ENCODE measurements at regions not wholly inside any gene's neighbourhood (a gene's known extent, or its start where the extent isn't known, plus 50 kb on each side); places are given as distances from the start of the nearest gene placed in this dataset.

- 45 to 72% methylated on average over 1 of the region's 1 CpG for WGBS, 2 donors
- Histone ChIP-seq H3K4me1 (ENCODE audit: control insufficient read depth in 5 of 5, insufficient read depth in 5 of 5, low read length in 5 of 5) (peaks cover 0 to 60% (median 6%) of the 10 kb centered on the region in 5 donors), H3K27ac (ENCODE audit: low read depth in 1 of 2, low read length in 1 of 2) (no peak overlapping the region), H3K36me3 (ENCODE audit: control insufficient read depth in 4 of 4, insufficient read depth in 4 of 4, low read length in 4 of 4) (no peaks in the 10 kb centered on the region), H3K4me3 (no peak overlapping the region), H3K9me3 (ENCODE audit: control insufficient read depth in 4 of 4, insufficient read depth in 3 of 4, low read length in 3 of 4) (no peaks in the 10 kb centered on the region), H3K9ac (ENCODE audit: insufficient read depth in 1 of 2, low read length in 2 of 2) (no peak overlapping the region), H3K27me3 (ENCODE audit: control insufficient read depth in 3 of 3, insufficient read depth in 3 of 3, low read length in 2 of 3) (no peaks in the 10 kb centered on the region)
- TF ChIP-seq CTCF (IDR thresholded peaks at IDR 0.05; ENCODE audit: control extremely low read depth, extremely low read depth) = no peak
- DNase-seq = no peak
- ATAC-seq (ENCODE audit: insufficient read depth, low FRiP score) = no peak
Observed at GRCh38 chr12:91422127-91422526, 239.5 kb upstream of the DCN start.

- no peak for ATAC-seq (ENCODE audit: insufficient read depth, low FRiP score)
- TF ChIP-seq CTCF (IDR thresholded peaks at IDR 0.05; ENCODE audit: control extremely low read depth, extremely low read depth) = no peak
Observed at GRCh38 chr12:91419809-91420208, 237.2 kb upstream of the DCN start.

GRCh38 chr12:91418221-91419090 is 235.8 kb upstream of the DCN start:
- Histone ChIP-seq H3K27ac (ENCODE audit: low read depth in 1 of 2, low read length in 1 of 2) (no peak overlapping the region), H3K27me3 (ENCODE audit: control insufficient read depth in 3 of 3, insufficient read depth in 3 of 3, low read length in 2 of 3) (no peaks in the 10 kb centered on the region), H3K9ac (ENCODE audit: insufficient read depth in 1 of 2, low read length in 2 of 2) (no peak overlapping the region), H3K4me3 (no peak overlapping the region), H3K36me3 (ENCODE audit: control insufficient read depth in 4 of 4, insufficient read depth in 4 of 4, low read length in 4 of 4) (no peaks in the 10 kb centered on the region), H3K4me1 (ENCODE audit: control insufficient read depth in 5 of 5, insufficient read depth in 5 of 5, low read length in 5 of 5) (peaks cover 0 to 66% (median 21%) of the 10 kb centered on the region in 5 donors), H3K9me3 (ENCODE audit: control insufficient read depth in 4 of 4, insufficient read depth in 3 of 4, low read length in 3 of 4) (peaks cover 0 to 1% (median 0%) of the 10 kb centered on the region in 4 donors)
- DNase-seq = peak in 2 of 3 donors; percentile 58 to 76
- WGBS, 2 donors = 55 to 80% methylated on average over 1 of the region's 1 CpG
- ATAC-seq (ENCODE audit: insufficient read depth, low FRiP score) = no peak
- TF ChIP-seq CTCF (IDR thresholded peaks at IDR 0.05; ENCODE audit: control extremely low read depth, extremely low read depth) = no peak

More at GRCh38 chr12:91419809-91420208, 237.2 kb upstream of the DCN start:
- no peaks in the 10 kb centered on the region for H3K36me3 ChIP-seq (ENCODE audit: control insufficient read depth in 4 of 4, insufficient read depth in 4 of 4, low read length in 4 of 4)
- H3K27me3 ChIP-seq (ENCODE audit: control insufficient read depth in 3 of 3, insufficient read depth in 3 of 3, low read length in 2 of 3) = no peaks in the 10 kb centered on the region
- no peak overlapping the region for H3K27ac ChIP-seq (ENCODE audit: low read depth in 1 of 2, low read length in 1 of 2)
- peak in 1 of 3 donors; percentile 47 for DNase-seq
- H3K4me3 ChIP-seq = no peak overlapping the region
- no peak overlapping the region for H3K9ac ChIP-seq (ENCODE audit: insufficient read depth in 1 of 2, low read length in 2 of 2)
- H3K4me1 ChIP-seq (ENCODE audit: control insufficient read depth in 5 of 5, insufficient read depth in 5 of 5, low read length in 5 of 5) = peaks cover 0 to 65% (median 16%) of the 10 kb centered on the region in 5 donors
- peaks cover 0 to 1% (median 0%) of the 10 kb centered on the region in 4 donors for H3K9me3 ChIP-seq (ENCODE audit: control insufficient read depth in 4 of 4, insufficient read depth in 3 of 4, low read length in 3 of 4)
